ENCODE measurements at regions not wholly inside any gene's neighbourhood (a gene's known extent, or its start where the extent isn't known, plus 50 kb on each side); places are given as distances from the start of the nearest gene placed in this dataset.

DNA sequence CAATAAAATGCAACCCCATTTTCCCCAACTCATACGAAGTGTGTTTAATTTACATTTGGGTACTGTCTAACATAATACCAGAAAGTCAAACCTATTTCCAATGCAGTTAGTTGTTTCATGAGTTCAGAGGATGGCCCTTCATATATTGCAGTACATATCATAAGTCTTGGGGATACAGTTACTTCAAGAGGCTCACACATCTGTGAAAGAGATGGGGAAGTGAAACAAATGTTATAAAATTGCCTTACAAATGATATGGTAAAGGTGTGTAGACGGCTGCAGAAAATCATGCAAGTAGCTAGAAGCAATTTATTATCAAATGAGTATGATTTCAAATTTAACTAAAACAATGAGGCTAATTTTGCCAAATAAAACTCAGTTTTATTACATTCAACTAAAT, 219.0 kb upstream of the CDH12 start:
- TF ChIP-seq, protein P1, sequence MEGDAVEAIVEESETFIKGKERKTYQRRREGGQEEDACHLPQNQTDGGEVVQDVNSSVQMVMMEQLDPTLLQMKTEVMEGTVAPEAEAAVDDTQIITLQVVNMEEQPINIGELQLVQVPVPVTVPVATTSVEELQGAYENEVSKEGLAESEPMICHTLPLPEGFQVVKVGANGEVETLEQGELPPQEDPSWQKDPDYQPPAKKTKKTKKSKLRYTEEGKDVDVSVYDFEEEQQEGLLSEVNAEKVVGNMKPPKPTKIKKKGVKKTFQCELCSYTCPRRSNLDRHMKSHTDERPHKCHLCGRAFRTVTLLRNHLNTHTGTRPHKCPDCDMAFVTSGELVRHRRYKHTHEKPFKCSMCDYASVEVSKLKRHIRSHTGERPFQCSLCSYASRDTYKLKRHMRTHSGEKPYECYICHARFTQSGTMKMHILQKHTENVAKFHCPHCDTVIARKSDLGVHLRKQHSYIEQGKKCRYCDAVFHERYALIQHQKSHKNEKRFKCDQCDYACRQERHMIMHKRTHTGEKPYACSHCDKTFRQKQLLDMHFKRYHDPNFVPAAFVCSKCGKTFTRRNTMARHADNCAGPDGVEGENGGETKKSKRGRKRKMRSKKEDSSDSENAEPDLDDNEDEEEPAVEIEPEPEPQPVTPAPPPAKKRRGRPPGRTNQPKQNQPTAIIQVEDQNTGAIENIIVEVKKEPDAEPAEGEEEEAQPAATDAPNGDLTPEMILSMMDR (IDR thresholded peaks at IDR 0.05): no peak
- no peak for TF ChIP-seq EZH2 (IDR thresholded peaks at IDR 0.05; ENCODE audit: borderline replicate concordance, insufficient read depth, low read depth, low read length, poor library complexity, severe bottlenecking)
- Mint-ChIP-seq H3K27me3 (no peaks in the 10 kb centered on the region), H3K4me1 (peaks cover 9% of the 10 kb centered on the region), H3K4me3 (no peak overlapping the region), H3K27ac (no peak overlapping the region), H3K9me3 (ENCODE audit: insufficient read depth) (no peaks in the 10 kb centered on the region)
- CTCF ChIA-PET: no interaction called here
- POLR2A ChIA-PET: no interaction called here
- Histone ChIP-seq H3K4me1 (ENCODE audit: control insufficient read depth in 2 of 2, insufficient read depth in 2 of 2, low read length in 2 of 2) (peaks cover 5 to 9% of the 10 kb centered on the region in 2 donors), H2AFZ (ENCODE audit: insufficient read depth, low read depth, low read length, poor library complexity, severe bottlenecking) (no peak overlapping the region), H3K9me3 (ENCODE audit: control extremely low read depth in 1 of 3, control insufficient read depth in 2 of 3, insufficient read depth in 1 of 3, low read length in 2 of 3) (no peaks in the 10 kb centered on the region), H3K79me2 (ENCODE audit: control insufficient read depth, insufficient read depth, low read length) (no peaks in the 10 kb centered on the region), H3K36me3 (replicated peaks in 1 of 2; ENCODE audit: control extremely low read depth in 1 of 2, control insufficient read depth in 1 of 2, extremely low read depth in 1 of 2, insufficient read depth in 2 of 2, low read length in 1 of 2) (no peaks in the 10 kb centered on the region), H3K4me3 (ENCODE audit: control extremely low read depth in 1 of 5, extremely low read depth in 1 of 5, insufficient read depth in 1 of 5, low read depth in 2 of 5, low read length in 4 of 5) (no peak overlapping the region), H4K20me1 (ENCODE audit: control insufficient read depth, insufficient read depth, low read length, poor library complexity, severe bottlenecking) (no peaks in the 10 kb centered on the region), H3K27me3 (replicated peaks in 1 of 4; ENCODE audit: control extremely low read depth in 1 of 4, control insufficient read depth in 3 of 4, insufficient read depth in 4 of 4, low read length in 3 of 4) (no peaks in the 10 kb centered on the region), H3K27ac (ENCODE audit: low read length in 2 of 2) (no peak overlapping the region), H3K4me2 (replicated peaks; ENCODE audit: low read depth, low read length, poor library complexity, severe bottlenecking) (peak overlapping the region; percentile 54), H3K9ac (ENCODE audit: low read length) (no peak overlapping the region)
- peak; percentile 36 for DNase-seq
- intact Hi-C loops (cut with micrococcal nuclease): no loop called here
- no CpG with 5 or more reads among the region's 2 CpGs for WGBS (ENCODE audit: insufficient coverage)
- peak; percentile 33 for ATAC-seq (ENCODE audit: low read depth)

DNA sequence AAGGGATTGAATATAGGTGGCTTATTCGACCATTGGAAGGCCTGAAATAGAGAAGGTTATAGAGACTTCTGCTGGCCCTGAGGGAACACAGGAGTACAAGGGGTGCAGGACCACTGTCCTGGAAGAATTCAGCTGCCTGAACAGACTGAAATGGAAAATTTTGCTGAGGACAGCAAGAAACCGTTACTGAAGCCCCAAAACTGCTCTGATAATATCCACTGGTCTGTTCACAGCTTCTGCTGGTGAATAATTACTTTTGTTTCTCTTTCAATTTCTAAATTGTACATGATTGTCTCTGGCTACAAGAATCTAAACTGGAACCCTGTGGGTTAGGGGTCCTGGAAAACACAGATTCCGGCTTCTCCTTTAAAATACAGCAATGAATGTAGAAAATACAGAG, 218.5 kb upstream of the CDH12 start:
- intact Hi-C loops (cut with micrococcal nuclease): no loop called here
- H3K4me3 Mint-ChIP-seq: no peak overlapping the region
- Histone ChIP-seq H2AFZ (ENCODE audit: insufficient read depth, low read depth, low read length, poor library complexity, severe bottlenecking) (peak overlapping the region; percentile 21), H3K27ac (ENCODE audit: low read length in 2 of 2) (no peak overlapping the region), H4K20me1 (ENCODE audit: control insufficient read depth, insufficient read depth, low read length, poor library complexity, severe bottlenecking) (no peaks in the 10 kb centered on the region), H3K79me2 (ENCODE audit: control insufficient read depth, insufficient read depth, low read length) (no peaks in the 10 kb centered on the region), H3K9ac (ENCODE audit: low read length) (no peak overlapping the region), H3K27me3 (replicated peaks in 1 of 4; ENCODE audit: control extremely low read depth in 1 of 4, control insufficient read depth in 3 of 4, insufficient read depth in 4 of 4, low read length in 3 of 4) (no peaks in the 10 kb centered on the region), H3K4me2 (replicated peaks; ENCODE audit: low read depth, low read length, poor library complexity, severe bottlenecking) (peak overlapping the region; percentile 54), H3K9me3 (ENCODE audit: control extremely low read depth in 1 of 3, control insufficient read depth in 2 of 3, insufficient read depth in 1 of 3, low read length in 2 of 3) (no peaks in the 10 kb centered on the region), H3K4me3 (ENCODE audit: control extremely low read depth in 1 of 5, extremely low read depth in 1 of 5, insufficient read depth in 1 of 5, low read depth in 2 of 5, low read length in 4 of 5) (no peak overlapping the region), H3K4me1 (ENCODE audit: control insufficient read depth in 2 of 2, insufficient read depth in 2 of 2, low read length in 2 of 2) (peaks cover 5 to 9% of the 10 kb centered on the region in 2 donors), H3K36me3 (replicated peaks in 1 of 2; ENCODE audit: control extremely low read depth in 1 of 2, control insufficient read depth in 1 of 2, extremely low read depth in 1 of 2, insufficient read depth in 2 of 2, low read length in 1 of 2) (no peaks in the 10 kb centered on the region)
- DNase-seq: no peak
- H3K9me3 Mint-ChIP-seq (ENCODE audit: insufficient read depth): no peaks in the 10 kb centered on the region
- TF ChIP-seq, protein P1 (IDR thresholded peaks at IDR 0.05): no peak
- no peak for TF ChIP-seq EZH2 (IDR thresholded peaks at IDR 0.05; ENCODE audit: borderline replicate concordance, insufficient read depth, low read depth, low read length, poor library complexity, severe bottlenecking)
- peak overlapping the region; percentile 33 for H3K27ac Mint-ChIP-seq
- 100% methylated on average over 1 of the region's 3 CpGs for WGBS (ENCODE audit: insufficient coverage)
- H3K4me1 Mint-ChIP-seq: peaks cover 9% of the 10 kb centered on the region
- CTCF ChIA-PET: no interaction called here
- POLR2A ChIA-PET: no interaction called here
- H3K27me3 Mint-ChIP-seq: no peaks in the 10 kb centered on the region
- ATAC-seq (ENCODE audit: low read depth): no peak
